ENCODE measurements at regions not wholly inside any gene's neighbourhood (a gene's known extent, or its start where the extent isn't known, plus 50 kb on each side); places are given as distances from the start of the nearest gene placed in this dataset.

DNA sequence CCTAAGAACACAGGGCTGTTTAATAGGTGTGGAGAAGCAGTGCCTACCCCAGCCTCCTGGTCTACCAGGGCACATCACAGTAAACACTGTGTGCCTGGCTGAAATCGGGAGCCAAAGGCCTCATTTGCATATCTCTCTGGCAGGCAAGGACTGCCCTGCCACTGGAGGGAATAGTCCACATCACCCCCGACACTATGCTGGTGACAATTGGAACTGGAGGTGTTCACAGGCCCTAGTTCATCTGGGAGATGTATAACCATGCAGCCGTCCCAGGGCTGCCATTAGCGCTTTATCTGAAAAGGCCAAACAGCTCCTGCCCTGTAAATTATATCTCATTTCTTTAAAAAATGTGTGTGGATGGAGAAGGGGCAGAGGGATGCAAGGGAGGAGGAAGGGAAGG, 150.3 kb downstream of the LINC00237 start:
- Histone ChIP-seq H3K27ac (replicated peaks) (no peak overlapping the region), H3K27me3 (ENCODE audit: low read depth) (peaks cover 60% of the 10 kb centered on the region), H3K4me3 (no peak overlapping the region), H3K9me3 (replicated peaks) (no peaks in the 10 kb centered on the region), H3K36me3 (no peaks in the 10 kb centered on the region), H3K4me1 (no peaks in the 10 kb centered on the region)
- DNase-seq: no peak
- intact Hi-C loops (cut with micrococcal nuclease): no loop called here
- TF ChIP-seq, protein P1, sequence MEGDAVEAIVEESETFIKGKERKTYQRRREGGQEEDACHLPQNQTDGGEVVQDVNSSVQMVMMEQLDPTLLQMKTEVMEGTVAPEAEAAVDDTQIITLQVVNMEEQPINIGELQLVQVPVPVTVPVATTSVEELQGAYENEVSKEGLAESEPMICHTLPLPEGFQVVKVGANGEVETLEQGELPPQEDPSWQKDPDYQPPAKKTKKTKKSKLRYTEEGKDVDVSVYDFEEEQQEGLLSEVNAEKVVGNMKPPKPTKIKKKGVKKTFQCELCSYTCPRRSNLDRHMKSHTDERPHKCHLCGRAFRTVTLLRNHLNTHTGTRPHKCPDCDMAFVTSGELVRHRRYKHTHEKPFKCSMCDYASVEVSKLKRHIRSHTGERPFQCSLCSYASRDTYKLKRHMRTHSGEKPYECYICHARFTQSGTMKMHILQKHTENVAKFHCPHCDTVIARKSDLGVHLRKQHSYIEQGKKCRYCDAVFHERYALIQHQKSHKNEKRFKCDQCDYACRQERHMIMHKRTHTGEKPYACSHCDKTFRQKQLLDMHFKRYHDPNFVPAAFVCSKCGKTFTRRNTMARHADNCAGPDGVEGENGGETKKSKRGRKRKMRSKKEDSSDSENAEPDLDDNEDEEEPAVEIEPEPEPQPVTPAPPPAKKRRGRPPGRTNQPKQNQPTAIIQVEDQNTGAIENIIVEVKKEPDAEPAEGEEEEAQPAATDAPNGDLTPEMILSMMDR (IDR thresholded peaks at IDR 0.05; ENCODE audit: borderline replicate concordance): no peak

DNA sequence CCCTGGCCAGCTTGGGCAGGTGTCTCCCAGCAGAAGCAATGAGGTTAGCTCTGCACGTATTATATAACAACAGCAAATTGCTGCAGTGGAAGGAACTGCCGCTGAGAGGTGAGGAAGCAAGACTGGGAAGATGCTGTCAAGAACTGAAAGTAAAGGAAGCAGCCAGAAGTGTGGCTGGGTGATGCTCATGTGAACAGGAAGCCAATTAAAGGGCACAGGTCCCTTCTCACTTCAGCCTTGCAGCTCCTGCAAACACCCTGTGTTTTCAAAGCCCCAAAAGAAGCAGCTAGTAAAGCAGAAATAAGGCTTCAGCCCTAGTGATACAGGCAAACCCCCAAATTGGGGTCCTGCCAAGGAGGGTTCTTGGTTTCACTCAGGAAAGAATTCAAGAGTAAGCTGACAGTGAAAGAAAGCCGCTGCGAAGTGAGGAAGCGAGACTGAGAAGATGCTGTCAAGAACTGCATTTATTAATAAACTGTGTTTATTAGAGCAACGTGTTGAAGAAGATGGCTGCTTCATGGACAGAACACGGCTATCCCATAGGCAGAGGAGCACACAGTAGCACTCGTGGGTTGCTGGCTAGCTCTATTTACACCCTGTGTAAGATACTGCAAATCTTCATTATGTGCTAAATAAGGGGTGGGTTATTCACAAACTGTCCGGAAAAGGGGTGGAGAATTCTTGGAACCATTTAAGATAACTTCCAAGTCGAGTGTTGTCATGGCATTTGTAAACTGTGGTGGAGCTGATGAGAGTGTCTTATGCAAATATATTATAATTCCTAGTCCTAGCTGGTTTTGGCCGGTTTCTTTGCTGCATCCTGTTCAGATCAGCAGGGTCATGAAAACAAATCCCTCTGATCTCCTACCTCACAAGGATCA, 152.2 kb downstream of the LINC00237 start:
- no peak overlapping the region for H3K27ac ChIP-seq (replicated peaks)
- no peak for DNase-seq
- TF ChIP-seq, protein P1 (IDR thresholded peaks at IDR 0.05; ENCODE audit: borderline replicate concordance): no peak
- H3K9me3 ChIP-seq (replicated peaks): no peaks in the 10 kb centered on the region
- peaks cover 62% of the 10 kb centered on the region for H3K27me3 ChIP-seq (ENCODE audit: low read depth)
- H3K4me1 ChIP-seq: no peaks in the 10 kb centered on the region
- H3K4me3 ChIP-seq: no peak overlapping the region
- H3K36me3 ChIP-seq: no peaks in the 10 kb centered on the region
- intact Hi-C loops (cut with micrococcal nuclease): no loop called here

- no peak for DNase-seq
- Histone ChIP-seq H3K36me3 (no peaks in the 10 kb centered on the region), H3K4me3 (no peak overlapping the region), H3K27me3 (ENCODE audit: low read depth) (peaks cover 57% of the 10 kb centered on the region), H3K4me1 (no peaks in the 10 kb centered on the region), H3K27ac (replicated peaks) (no peak overlapping the region), H3K9me3 (replicated peaks) (peaks cover 11% of the 10 kb centered on the region)
- TF ChIP-seq, protein P1 (IDR thresholded peaks at IDR 0.05; ENCODE audit: borderline replicate concordance): no peak
- intact Hi-C loops (cut with micrococcal nuclease): no loop called here
Observed at GRCh38 chr20:20950620-20951019, 155.5 kb downstream of the LINC00237 start.

DNA sequence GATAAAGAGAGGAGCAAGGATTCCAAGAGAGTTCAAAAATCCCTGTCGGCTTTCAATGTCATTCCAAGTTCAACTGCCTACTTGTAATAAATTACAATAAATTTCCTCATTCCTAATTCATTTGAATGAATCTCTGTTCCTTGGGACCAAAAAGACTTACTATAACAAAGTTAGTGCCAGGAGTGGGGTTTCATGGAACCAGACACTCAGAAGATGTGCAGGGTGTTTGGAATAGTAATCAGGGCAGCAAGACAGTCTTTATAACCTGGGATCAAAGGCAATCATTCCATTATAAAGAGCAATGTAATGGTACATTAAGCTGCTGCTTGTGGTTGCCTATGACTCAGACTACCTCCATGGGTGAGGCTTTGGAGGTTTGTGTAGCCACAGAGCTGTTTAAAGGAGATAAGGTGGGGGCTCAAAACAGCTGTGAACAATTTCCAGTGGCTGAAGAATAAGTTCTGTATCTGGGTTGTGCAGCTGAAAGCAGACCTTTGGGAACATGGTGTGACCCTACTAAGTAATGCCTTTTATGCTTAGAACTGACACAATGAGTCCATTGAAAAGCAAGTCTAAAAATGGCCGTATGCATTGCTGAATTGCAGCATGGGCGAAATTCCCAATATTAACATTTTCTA, 159.9 kb downstream of the LINC00237 start:
- Histone ChIP-seq H3K4me1 (no peaks in the 10 kb centered on the region), H3K27me3 (ENCODE audit: low read depth) (peaks cover 39% of the 10 kb centered on the region), H3K27ac (replicated peaks) (no peak overlapping the region), H3K9me3 (replicated peaks) (peaks cover 14% of the 10 kb centered on the region), H3K36me3 (no peaks in the 10 kb centered on the region), H3K4me3 (no peak overlapping the region)
- no peak for DNase-seq
- intact Hi-C loops (cut with micrococcal nuclease): no loop called here
- TF ChIP-seq, protein P1 (IDR thresholded peaks at IDR 0.05; ENCODE audit: borderline replicate concordance): no peak

GRCh38 chr20:20941468-20941889, 164.7 kb downstream of the LINC00237 start:
- no peak for DNase-seq
- Histone ChIP-seq H3K4me3 (no peak overlapping the region), H3K27ac (replicated peaks) (no peak overlapping the region), H3K4me1 (no peaks in the 10 kb centered on the region), H3K9me3 (replicated peaks) (peaks cover 11% of the 10 kb centered on the region), H3K36me3 (no peaks in the 10 kb centered on the region), H3K27me3 (ENCODE audit: low read depth) (peaks cover 32% of the 10 kb centered on the region)
- intact Hi-C loops (cut with micrococcal nuclease): no loop called here
- TF ChIP-seq, protein P1 (IDR thresholded peaks at IDR 0.05; ENCODE audit: borderline replicate concordance): no peak
